HUES48 (cell line): ENCODE measurements at regions not wholly inside any gene's neighbourhood (a gene's known extent, or its start where the extent isn't known, plus 50 kb on each side); places are given as distances from the start of the nearest gene placed in this dataset.

Source experiments
- H3K27ac ChIP-seq: one replicate; pipeline ENCODE4 v1.7.0; 2013; ENCODE audit warnings: low read depth, low read length, inconsistent platforms
- H3K27me3 ChIP-seq: 2 replicates; pipeline ENCODE4 v1.6.1; 2013; ENCODE audit warnings: mild to moderate bottlenecking, low read length; ENCODE audit not compliant: control insufficient read depth, insufficient read depth
- H3K36me3 ChIP-seq: 2 replicates; pipeline ENCODE4 v1.6.1; 2013; ENCODE audit warnings: low read length; ENCODE audit not compliant: control insufficient read depth, insufficient read depth
- H3K4me1 ChIP-seq: 2 replicates; pipeline ENCODE4 v1.6.1; 2013; ENCODE audit warnings: mild to moderate bottlenecking, low read length; ENCODE audit not compliant: control insufficient read depth, insufficient read depth
- H3K4me3 ChIP-seq: 2 replicates; pipeline ENCODE4 v1.5.1; 2013; ENCODE audit warnings: mild to moderate bottlenecking, low read depth, low read length
- H3K9ac ChIP-seq: 2 replicates; pipeline ENCODE4 v1.6.1; 2013; ENCODE audit warnings: mild to moderate bottlenecking, low read depth, low read length, moderate library complexity
- H3K9me3 ChIP-seq: 2 replicates; pipeline ENCODE4 v1.6.1; 2013; ENCODE audit warnings: low read length; ENCODE audit not compliant: control insufficient read depth, insufficient read depth

- H3K27me3 ChIP-seq = no peaks in the 10 kb centered on the region
- H3K4me1 ChIP-seq = no peaks in the 10 kb centered on the region
- no peak overlapping the region for H3K9ac ChIP-seq
- no peak overlapping the region for H3K4me3 ChIP-seq
- H3K9me3 ChIP-seq = no peaks in the 10 kb centered on the region
- H3K27ac ChIP-seq = no peak overlapping the region
- H3K36me3 ChIP-seq = no peaks in the 10 kb centered on the region
Observed at GRCh38 chr10:44651834-44652233, 259.3 kb upstream of the TMEM72 start.

- Histone ChIP-seq H3K27me3 (no peaks in the 10 kb centered on the region), H3K9me3 (no peaks in the 10 kb centered on the region), H3K36me3 (no peaks in the 10 kb centered on the region), H3K27ac (no peak overlapping the region), H3K4me1 (no peaks in the 10 kb centered on the region), H3K4me3 (no peak overlapping the region), H3K9ac (no peak overlapping the region)
Observed at GRCh38 chr10:44659320-44659719, 251.8 kb upstream of the TMEM72 start.

GRCh38 chr10:44660271-44660670 lies 250.9 kb upstream of the TMEM72 start:
- no peak overlapping the region for H3K9ac ChIP-seq
- no peaks in the 10 kb centered on the region for H3K9me3 ChIP-seq
- H3K4me3 ChIP-seq = no peak overlapping the region
- H3K27ac ChIP-seq = no peak overlapping the region
- H3K36me3 ChIP-seq = no peaks in the 10 kb centered on the region
- no peaks in the 10 kb centered on the region for H3K27me3 ChIP-seq
- H3K4me1 ChIP-seq = no peaks in the 10 kb centered on the region

GRCh38 chr10:44662051-44662450 lies 249.1 kb upstream of the TMEM72 start:
- Histone ChIP-seq H3K27ac (no peak overlapping the region), H3K4me1 (no peaks in the 10 kb centered on the region), H3K27me3 (no peaks in the 10 kb centered on the region), H3K9me3 (peaks cover 5% of the 10 kb centered on the region; the same call in 1 of the 2 replicates), H3K36me3 (no peaks in the 10 kb centered on the region), H3K4me3 (no peak overlapping the region), H3K9ac (no peak overlapping the region)

- Histone ChIP-seq H3K27ac (no peak overlapping the region), H3K4me1 (no peaks in the 10 kb centered on the region), H3K9me3 (peaks cover 10% of the 10 kb centered on the region), H3K9ac (no peak overlapping the region), H3K27me3 (no peaks in the 10 kb centered on the region), H3K4me3 (no peak overlapping the region), H3K36me3 (no peaks in the 10 kb centered on the region)
Observed at GRCh38 chr10:44668336-44668735, 242.8 kb upstream of the TMEM72 start.

GRCh38 chr10:44671319-44671718 lies 239.8 kb upstream of the TMEM72 start:
- H3K4me1 ChIP-seq = no peaks in the 10 kb centered on the region
- no peak overlapping the region for H3K27ac ChIP-seq
- no peaks in the 10 kb centered on the region for H3K36me3 ChIP-seq
- H3K4me3 ChIP-seq = no peak overlapping the region
- H3K9me3 ChIP-seq = peaks cover 10% of the 10 kb centered on the region
- H3K9ac ChIP-seq = no peak overlapping the region
- H3K27me3 ChIP-seq = no peaks in the 10 kb centered on the region

GRCh38 chr10:44673245-44673983 lies 237.7 kb upstream of the TMEM72 start:
- Histone ChIP-seq H3K4me1 (no peaks in the 10 kb centered on the region), H3K27me3 (no peaks in the 10 kb centered on the region), H3K36me3 (no peaks in the 10 kb centered on the region), H3K9me3 (no peaks in the 10 kb centered on the region), H3K4me3 (no peak overlapping the region), H3K27ac (no peak overlapping the region), H3K9ac (no peak overlapping the region)

GRCh38 chr10:44674536-44675386 lies 236.4 kb upstream of the TMEM72 start:
- H3K9ac ChIP-seq = no peak overlapping the region
- H3K9me3 ChIP-seq = no peaks in the 10 kb centered on the region
- H3K4me1 ChIP-seq = no peaks in the 10 kb centered on the region
- no peaks in the 10 kb centered on the region for H3K36me3 ChIP-seq
- no peaks in the 10 kb centered on the region for H3K27me3 ChIP-seq
- H3K4me3 ChIP-seq = no peak overlapping the region
- no peak overlapping the region for H3K27ac ChIP-seq

GRCh38 chr10:44675387-44675874 lies 235.7 kb upstream of the TMEM72 start:
- Histone ChIP-seq H3K9ac (no peak overlapping the region), H3K36me3 (no peaks in the 10 kb centered on the region), H3K4me1 (no peaks in the 10 kb centered on the region), H3K27me3 (no peaks in the 10 kb centered on the region), H3K9me3 (no peaks in the 10 kb centered on the region), H3K4me3 (no peak overlapping the region), H3K27ac (no peak overlapping the region)

GRCh38 chr10:44680764-44681163 lies 230.4 kb upstream of the TMEM72 start:
- Histone ChIP-seq H3K4me1 (no peaks in the 10 kb centered on the region), H3K27me3 (no peaks in the 10 kb centered on the region), H3K36me3 (no peaks in the 10 kb centered on the region), H3K9ac (no peak overlapping the region), H3K9me3 (no peaks in the 10 kb centered on the region), H3K4me3 (no peak overlapping the region), H3K27ac (no peak overlapping the region)

GRCh38 chr10:44682507-44682906 lies 228.6 kb upstream of the TMEM72 start:
- H3K4me3 ChIP-seq = no peak overlapping the region
- H3K27ac ChIP-seq = no peak overlapping the region
- no peaks in the 10 kb centered on the region for H3K9me3 ChIP-seq
- H3K36me3 ChIP-seq = no peaks in the 10 kb centered on the region
- H3K9ac ChIP-seq = no peak overlapping the region
- H3K27me3 ChIP-seq = no peaks in the 10 kb centered on the region
- H3K4me1 ChIP-seq = no peaks in the 10 kb centered on the region
